Activated CD8-positive, alpha-beta memory T cell treated with anti-CD3 and anti-CD28 coated beads for 36 hours (primary cell): ENCODE measurements at regions not wholly inside any gene's neighbourhood (a gene's known extent, or its start where the extent isn't known, plus 50 kb on each side); places are given as distances from the start of the nearest gene placed in this dataset.

Experiments
- CTCF ChIA-PET: fragments of 350-600 bp; sonication (Branson Sonifier 250); formaldehyde crosslinking; loops from one replicate; lab custom pipeline; 2021; ENCODE audit warnings: antibody characterized with exemption; lab: Charles Lee
- POLR2A ChIA-PET: fragments of 350-600 bp; sonication (Branson Sonifier 250); formaldehyde crosslinking; loops from one replicate; lab custom pipeline; 2021; ENCODE audit warnings: antibody characterized with exemption; lab: Charles Lee

GRCh38 chr6:164546263-164546662 is 763.1 kb downstream of the C6orf118 start:
- CTCF ChIA-PET = no interaction called here
- POLR2A ChIA-PET = no interaction called here

GRCh38 chr6:164534070-164534766 is 775.2 kb downstream of the C6orf118 start:
- ChIA-PET CTCF (no interaction called here), POLR2A (no interaction called here)

DNA sequence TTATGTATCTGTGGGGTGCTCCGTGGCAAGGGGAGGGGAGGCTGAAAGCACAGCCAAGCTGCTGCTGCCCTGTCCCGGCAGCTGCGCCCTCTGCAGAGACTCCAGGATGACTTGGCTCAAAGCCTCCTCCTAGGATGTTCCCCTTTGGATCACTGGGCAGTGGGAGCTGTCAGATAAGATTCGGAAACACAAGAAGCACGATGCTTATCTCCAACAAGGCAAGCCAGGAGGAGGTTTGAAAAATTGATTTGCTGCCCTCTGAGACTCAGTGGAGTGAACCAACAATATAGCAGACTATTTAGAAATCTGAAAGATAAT is 776.4 kb downstream of the C6orf118 start:
- ChIA-PET POLR2A (no interaction called here), CTCF (no interaction called here)

DNA sequence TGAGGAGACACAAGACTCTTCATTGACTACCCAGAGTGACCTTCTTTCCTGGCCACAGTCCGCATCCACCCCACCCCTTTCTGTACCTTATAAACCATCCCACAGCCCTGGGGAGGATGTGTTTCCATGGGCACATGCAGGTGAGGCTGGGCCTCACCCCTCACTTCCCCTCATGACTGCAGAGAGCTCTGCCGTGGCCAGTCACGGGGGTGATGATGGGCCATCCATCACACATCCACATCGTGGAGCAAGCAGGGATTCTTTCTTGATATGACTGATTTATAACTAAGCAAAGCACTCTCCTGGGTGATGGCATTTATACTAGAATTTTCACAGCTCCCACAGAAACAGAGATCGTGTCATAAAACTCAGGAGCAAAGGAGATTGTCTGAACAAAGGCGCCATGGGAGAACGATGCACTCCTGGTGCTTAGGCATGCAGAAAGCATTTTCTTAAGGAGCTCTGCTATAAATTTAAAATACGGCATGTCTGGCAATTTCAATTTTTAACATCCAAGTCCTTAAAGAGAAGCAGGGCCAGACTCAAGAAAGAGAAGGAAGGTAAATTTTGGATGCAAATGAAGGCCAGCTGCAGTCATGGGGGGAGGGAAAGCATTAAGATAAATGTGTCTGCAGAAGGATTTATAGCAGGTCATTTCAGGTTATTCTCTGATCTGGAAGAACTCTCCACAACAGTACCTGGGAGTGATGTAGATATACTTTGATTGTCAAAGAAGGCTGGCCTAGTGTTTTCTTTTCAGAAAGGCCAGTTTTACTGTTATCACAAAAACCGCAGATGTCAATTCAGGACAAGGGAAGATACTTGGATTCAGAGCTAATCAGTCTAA is 777.0 kb downstream of the C6orf118 start:
- CTCF ChIA-PET = no interaction called here
- POLR2A ChIA-PET = no interaction called here

DNA sequence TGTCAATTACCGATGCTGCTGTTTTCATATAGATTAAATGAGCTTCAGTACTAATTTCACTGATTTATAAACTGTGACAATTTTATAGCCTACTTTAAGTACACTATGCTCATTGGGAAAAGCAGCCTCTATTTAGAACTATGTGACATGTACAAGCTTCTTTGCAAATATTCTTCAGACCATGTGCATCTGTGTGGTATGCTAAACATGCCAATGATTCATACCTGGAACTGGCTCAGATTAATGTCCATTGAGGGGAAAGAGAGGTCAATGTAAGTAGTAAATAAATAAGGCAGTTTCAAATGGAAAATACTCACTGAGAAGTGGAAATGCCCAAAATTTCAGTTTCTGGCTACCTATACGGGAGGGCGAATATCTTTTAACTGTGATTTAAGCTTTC is 777.7 kb downstream of the C6orf118 start:
- CTCF ChIA-PET = no interaction called here
- POLR2A ChIA-PET = no interaction called here

DNA sequence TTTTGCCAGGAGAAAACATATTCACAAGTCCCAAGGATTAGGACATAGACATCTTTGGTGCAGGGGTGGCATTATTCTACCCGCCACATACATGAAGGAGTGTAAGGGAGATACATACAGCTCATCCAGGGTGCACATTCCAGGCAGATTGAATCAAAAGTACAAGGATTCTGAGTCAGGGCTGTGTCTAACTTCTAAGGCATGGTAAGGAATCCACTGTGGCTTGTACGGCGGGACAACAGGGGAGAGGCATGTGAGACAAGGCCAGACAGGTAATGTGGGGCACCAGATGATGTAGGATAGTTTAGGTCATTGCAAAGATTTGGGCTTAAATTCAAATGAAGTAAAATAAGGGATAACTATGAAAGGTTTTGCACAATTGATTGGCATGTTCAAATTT is 780.9 kb downstream of the C6orf118 start:
- POLR2A ChIA-PET = no interaction called here
- CTCF ChIA-PET = no interaction called here

DNA sequence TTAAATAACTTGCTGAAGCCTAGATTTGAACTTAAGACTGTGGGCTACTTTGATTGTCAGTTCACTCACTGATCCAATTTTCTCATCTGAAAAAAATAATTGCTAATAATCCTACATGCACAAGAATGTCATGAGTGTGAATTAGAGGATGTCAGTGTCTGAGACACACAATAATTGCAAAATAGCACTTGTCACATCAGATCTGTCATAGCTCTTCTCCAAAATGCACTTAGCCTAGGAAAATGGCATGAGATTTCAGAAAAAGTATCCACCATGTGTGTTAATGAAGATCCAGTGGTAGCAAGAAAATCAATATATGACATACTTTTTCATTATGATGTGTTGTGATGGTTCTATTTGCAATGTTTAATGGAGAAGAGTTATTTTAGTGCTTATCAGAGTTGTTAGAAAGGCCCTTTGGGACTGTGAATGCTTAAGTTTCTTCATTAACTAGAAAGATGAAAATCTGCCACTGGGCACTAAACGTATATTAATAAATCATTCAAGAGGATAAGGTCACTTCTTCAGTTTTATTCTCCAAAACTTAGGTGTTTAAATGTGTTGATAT is 786.2 kb downstream of the C6orf118 start:
- ChIA-PET CTCF (no interaction called here), POLR2A (interaction anchor here (0.6 kb wide), 1 partner anchor 935 kb away, joined by 6 read pairs; no protein-coding TSS in a partner anchor)

GRCh38 chr6:164520916-164521315 is 788.5 kb downstream of the C6orf118 start:
- ChIA-PET POLR2A (no interaction called here), CTCF (no interaction called here)

DNA sequence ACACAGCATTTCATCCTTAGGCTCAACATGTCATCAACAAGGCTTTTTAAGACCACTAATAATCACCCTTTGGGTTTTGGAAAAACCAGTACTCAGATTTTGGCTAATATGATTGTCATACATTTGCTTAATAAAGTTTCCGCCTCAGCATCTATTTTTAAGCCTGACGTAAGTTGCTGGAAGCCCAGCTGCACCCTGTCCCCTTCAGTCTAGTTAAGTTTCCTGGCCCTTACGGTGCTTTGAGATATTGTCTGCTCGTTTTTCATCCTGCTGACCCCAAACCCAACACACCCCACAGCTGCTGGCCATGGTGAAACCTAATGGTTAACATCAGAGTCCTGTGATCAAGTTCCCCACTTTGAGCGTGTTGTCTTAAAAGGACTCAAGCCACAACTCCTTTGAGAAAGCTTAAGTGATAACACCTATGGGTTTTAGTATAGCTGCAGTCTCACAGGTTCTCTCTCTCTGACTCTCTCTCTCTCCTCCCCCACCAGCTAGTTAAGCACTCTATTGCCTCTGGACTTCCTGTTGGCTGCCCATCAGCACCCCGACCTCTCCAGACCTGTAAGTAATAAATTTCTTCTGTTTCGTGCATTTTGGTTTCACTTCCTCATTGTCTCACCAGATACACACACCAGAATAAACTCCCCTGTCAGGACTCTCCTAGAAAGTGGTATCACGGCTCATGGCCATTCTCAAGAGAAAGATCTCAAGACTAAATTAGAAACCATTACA is 802.0 kb downstream of the C6orf118 start:
- ChIA-PET POLR2A (no interaction called here), CTCF (no interaction called here)

- CTCF ChIA-PET = no interaction called here
These were observed 804.0 kb downstream of the C6orf118 start for GRCh38 chr6:164505425-164505824.

GRCh38 chr6:164502833-164503232 is 806.6 kb downstream of the C6orf118 start:
- POLR2A ChIA-PET = no interaction called here

More at GRCh38 chr6:164505425-164505824, 804.0 kb downstream of the C6orf118 start:
- POLR2A ChIA-PET = no interaction called here

DNA sequence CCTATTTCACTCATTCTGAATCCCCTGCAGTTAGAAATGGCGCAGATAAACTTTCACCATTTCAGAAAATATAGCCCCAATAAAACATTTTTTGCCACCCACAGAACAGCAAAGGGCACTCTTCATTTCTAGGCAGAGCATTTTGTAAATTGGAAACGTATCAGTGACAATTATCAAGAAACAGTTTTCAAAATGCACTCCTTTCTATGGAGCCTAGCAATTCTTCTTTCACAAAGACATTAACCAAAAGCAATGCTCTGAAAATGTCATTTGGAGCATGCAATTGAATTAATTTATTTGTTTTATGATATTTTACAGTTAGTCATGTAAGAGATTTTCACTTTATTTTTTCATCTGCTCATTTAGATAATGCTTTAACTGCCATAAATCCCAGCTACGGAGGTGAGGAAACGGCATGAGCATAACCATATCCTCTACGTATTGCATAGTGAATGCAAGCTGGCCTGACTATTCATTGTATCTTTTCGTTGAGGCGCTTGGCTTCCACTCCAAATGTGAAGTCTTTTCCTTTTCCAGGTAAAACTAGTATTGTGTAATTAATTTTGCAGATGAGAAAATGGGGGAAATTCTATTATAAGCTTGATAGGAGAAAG is 813.4 kb downstream of the C6orf118 start:
- CTCF ChIA-PET = no interaction called here
- POLR2A ChIA-PET = no interaction called here

More at GRCh38 chr6:164502833-164503232, 806.6 kb downstream of the C6orf118 start:
- CTCF ChIA-PET = no interaction called here

GRCh38 chr6:164478426-164478825 is 831.0 kb downstream of the C6orf118 start:
- ChIA-PET CTCF (no interaction called here), POLR2A (no interaction called here)

DNA sequence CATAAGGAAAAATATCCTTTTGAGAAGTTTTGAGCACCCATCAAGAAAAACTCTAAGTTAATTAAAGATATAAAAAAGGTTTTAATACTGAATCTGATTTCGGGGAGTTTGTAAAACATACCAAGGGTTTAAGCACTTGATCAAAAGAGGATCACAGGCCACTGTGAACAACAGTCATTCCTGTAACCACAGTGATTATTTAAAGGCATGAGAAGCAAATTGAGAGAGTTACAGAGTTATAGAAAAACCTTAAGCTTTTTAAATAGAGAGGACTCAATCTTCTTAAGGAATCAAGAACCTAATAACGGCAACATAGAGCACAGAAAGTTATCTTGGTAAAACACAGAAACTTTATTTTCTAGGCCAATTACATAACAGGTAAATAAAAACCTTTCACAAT is 831.6 kb downstream of the C6orf118 start:
- POLR2A ChIA-PET = no interaction called here
- CTCF ChIA-PET = no interaction called here

DNA sequence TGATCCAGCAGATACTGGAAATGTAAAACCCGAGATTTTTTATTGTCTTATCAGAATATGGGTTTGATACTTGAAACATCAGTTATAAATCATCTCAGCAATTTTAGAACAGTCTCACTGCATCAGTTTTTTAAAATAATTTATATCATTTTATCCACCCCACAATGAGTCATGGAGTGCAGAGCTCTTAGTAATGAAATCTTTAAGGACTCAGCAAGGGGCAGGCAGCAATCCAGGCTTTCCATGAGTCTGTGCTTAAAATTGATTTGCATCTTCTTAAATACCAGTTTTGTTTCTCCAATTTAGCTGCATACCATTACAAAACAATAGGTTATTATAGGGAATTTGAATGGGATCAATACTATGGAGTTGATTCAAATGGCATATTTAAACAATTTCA is 832.3 kb downstream of the C6orf118 start:
- CTCF ChIA-PET = no interaction called here
- POLR2A ChIA-PET = no interaction called here

DNA sequence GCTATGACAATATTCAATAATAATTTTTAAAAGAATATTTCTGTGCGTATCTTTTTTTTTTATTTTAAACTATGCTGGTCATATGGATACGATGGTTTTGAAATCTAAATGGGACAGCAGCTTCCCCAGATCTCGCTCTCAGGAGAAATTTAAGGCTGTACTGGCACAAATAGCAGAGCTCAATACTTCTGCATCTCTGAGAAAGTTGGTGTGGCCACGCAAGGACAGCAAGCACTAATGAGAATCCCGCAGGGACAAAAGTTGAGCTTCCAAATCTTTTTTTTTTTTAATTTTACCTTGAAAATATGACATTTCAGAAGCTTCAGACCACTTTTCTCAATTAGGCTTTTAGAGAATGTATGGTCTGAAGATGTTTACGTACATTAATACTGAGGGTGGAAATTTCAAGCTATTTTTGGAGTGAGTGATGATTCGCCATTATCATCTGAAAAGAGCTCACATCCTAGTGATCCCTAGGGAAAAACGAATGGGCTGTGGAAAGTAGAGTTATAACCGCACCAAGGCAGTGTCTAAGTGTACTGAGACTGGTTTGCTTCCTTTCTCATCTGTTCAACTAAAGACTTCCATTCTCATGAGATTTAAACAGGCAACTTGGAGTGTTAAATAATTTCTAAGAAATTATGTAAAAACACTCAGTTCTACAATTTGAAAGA is 840.0 kb downstream of the C6orf118 start:
- POLR2A ChIA-PET = no interaction called here
- CTCF ChIA-PET = no interaction called here

DNA sequence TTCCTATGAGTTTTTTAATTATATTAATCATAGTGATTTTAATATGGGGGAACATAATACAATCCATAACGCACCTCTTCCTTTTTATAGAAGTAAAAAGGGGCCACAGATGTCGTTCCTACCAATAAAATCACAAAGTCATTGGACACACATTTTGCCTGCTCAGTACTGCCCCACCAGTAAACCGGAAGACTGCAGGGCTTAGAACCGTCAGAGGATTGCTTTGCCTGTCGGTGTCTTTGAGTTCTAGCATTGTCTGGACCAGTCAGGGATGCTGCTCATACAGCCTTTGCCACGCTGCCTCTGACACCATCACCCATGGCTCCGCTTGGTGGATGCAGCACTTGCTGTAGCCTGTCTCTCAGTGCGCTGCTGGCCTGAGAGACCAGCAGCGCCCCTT is 853.6 kb downstream of the C6orf118 start:
- CTCF ChIA-PET = no interaction called here
- POLR2A ChIA-PET = no interaction called here

- CTCF ChIA-PET = no interaction called here
- POLR2A ChIA-PET = no interaction called here
These were observed 855.6 kb downstream of the C6orf118 start for GRCh38 chr6:164453835-164454234.

- POLR2A ChIA-PET = no interaction called here
- CTCF ChIA-PET = no interaction called here
These were observed 866.8 kb downstream of the C6orf118 start for GRCh38 chr6:164442572-164442971.
